IPS-18a (cell line): ENCODE measurements at regions not wholly inside any gene's neighbourhood (a gene's known extent, or its start where the extent isn't known, plus 50 kb on each side); places are given as distances from the start of the nearest gene placed in this dataset.

Experiments used
- H3K27ac ChIP-seq: one replicate; pipeline ENCODE4 v1.5.1; 2013; ENCODE audit warnings: low read length
- H3K27me3 ChIP-seq: one replicate; pipeline ENCODE4 v1.6.1; 2013; ENCODE audit warnings: mild to moderate bottlenecking, low read length; ENCODE audit not compliant: control insufficient read depth, insufficient read depth
- H3K36me3 ChIP-seq: one replicate; pipeline ENCODE4 v1.6.1; 2013; ENCODE audit warnings: low read depth, low read length; ENCODE audit not compliant: control insufficient read depth
- H3K4me1 ChIP-seq: one replicate; pipeline ENCODE4 v1.6.1; 2013; ENCODE audit warnings: low read depth, low read length; ENCODE audit not compliant: control insufficient read depth
- H3K4me3 ChIP-seq: one replicate; pipeline ENCODE4 v1.5.1; 2013; ENCODE audit warnings: low read length
- H3K9ac ChIP-seq: one replicate; pipeline ENCODE4 v1.6.1; 2013; ENCODE audit warnings: mild to moderate bottlenecking, low read length, moderate library complexity
- H3K9me3 ChIP-seq: one replicate; pipeline ENCODE4 v1.6.1; 2013; ENCODE audit warnings: low read depth, low read length; ENCODE audit not compliant: control insufficient read depth

- no peaks in the 10 kb centered on the region for H3K36me3 ChIP-seq
- no peak overlapping the region for H3K9ac ChIP-seq
- H3K27ac ChIP-seq = no peak overlapping the region
- no peaks in the 10 kb centered on the region for H3K4me1 ChIP-seq
- no peak overlapping the region for H3K4me3 ChIP-seq
- no peaks in the 10 kb centered on the region for H3K27me3 ChIP-seq
- H3K9me3 ChIP-seq = no peaks in the 10 kb centered on the region
Measured at GRCh38 chr1:56029319-56030003, 549.9 kb downstream of the PLPP3 start.

- no peak overlapping the region for H3K4me3 ChIP-seq
- no peaks in the 10 kb centered on the region for H3K36me3 ChIP-seq
- no peak overlapping the region for H3K27ac ChIP-seq
- H3K9ac ChIP-seq = no peak overlapping the region
- no peaks in the 10 kb centered on the region for H3K27me3 ChIP-seq
- no peaks in the 10 kb centered on the region for H3K4me1 ChIP-seq
- H3K9me3 ChIP-seq = no peaks in the 10 kb centered on the region
Measured at GRCh38 chr1:56028911-56029310, 550.5 kb downstream of the PLPP3 start.

GRCh38 chr1:56028244-56028643 lies 551.1 kb downstream of the PLPP3 start:
- Histone ChIP-seq H3K9me3 (no peaks in the 10 kb centered on the region), H3K4me3 (no peak overlapping the region), H3K4me1 (no peaks in the 10 kb centered on the region), H3K36me3 (no peaks in the 10 kb centered on the region), H3K9ac (no peak overlapping the region), H3K27ac (no peak overlapping the region), H3K27me3 (no peaks in the 10 kb centered on the region)

- no peak overlapping the region for H3K27ac ChIP-seq
- no peak overlapping the region for H3K9ac ChIP-seq
- H3K9me3 ChIP-seq = no peaks in the 10 kb centered on the region
- no peaks in the 10 kb centered on the region for H3K4me1 ChIP-seq
- no peaks in the 10 kb centered on the region for H3K36me3 ChIP-seq
- no peak overlapping the region for H3K4me3 ChIP-seq
- H3K27me3 ChIP-seq = no peaks in the 10 kb centered on the region
Measured at GRCh38 chr1:56025942-56026341, 553.4 kb downstream of the PLPP3 start.

GRCh38 chr1:56024155-56024554 lies 555.2 kb downstream of the PLPP3 start:
- no peaks in the 10 kb centered on the region for H3K27me3 ChIP-seq
- H3K36me3 ChIP-seq = no peaks in the 10 kb centered on the region
- no peak overlapping the region for H3K4me3 ChIP-seq
- H3K4me1 ChIP-seq = no peaks in the 10 kb centered on the region
- no peak overlapping the region for H3K27ac ChIP-seq
- no peaks in the 10 kb centered on the region for H3K9me3 ChIP-seq
- H3K9ac ChIP-seq = no peak overlapping the region

GRCh38 chr1:56019922-56020321 lies 559.4 kb downstream of the PLPP3 start:
- H3K9ac ChIP-seq = no peak overlapping the region
- no peaks in the 10 kb centered on the region for H3K36me3 ChIP-seq
- H3K4me1 ChIP-seq = no peaks in the 10 kb centered on the region
- no peaks in the 10 kb centered on the region for H3K9me3 ChIP-seq
- H3K27ac ChIP-seq = no peak overlapping the region
- no peak overlapping the region for H3K4me3 ChIP-seq
- no peaks in the 10 kb centered on the region for H3K27me3 ChIP-seq

- H3K4me3 ChIP-seq = no peak overlapping the region
- no peak overlapping the region for H3K9ac ChIP-seq
- H3K36me3 ChIP-seq = no peaks in the 10 kb centered on the region
- no peak overlapping the region for H3K27ac ChIP-seq
- H3K9me3 ChIP-seq = no peaks in the 10 kb centered on the region
- H3K27me3 ChIP-seq = no peaks in the 10 kb centered on the region
- H3K4me1 ChIP-seq = no peaks in the 10 kb centered on the region
Measured at GRCh38 chr1:56019472-56019871, 559.9 kb downstream of the PLPP3 start.

- H3K27ac ChIP-seq = no peak overlapping the region
- no peaks in the 10 kb centered on the region for H3K9me3 ChIP-seq
- no peak overlapping the region for H3K9ac ChIP-seq
- no peaks in the 10 kb centered on the region for H3K4me1 ChIP-seq
- no peaks in the 10 kb centered on the region for H3K27me3 ChIP-seq
- H3K36me3 ChIP-seq = no peaks in the 10 kb centered on the region
- H3K4me3 ChIP-seq = no peak overlapping the region
Measured at GRCh38 chr1:56017336-56017735, 562.0 kb downstream of the PLPP3 start.

GRCh38 chr1:56003846-56004245 lies 575.5 kb downstream of the PLPP3 start:
- H3K27me3 ChIP-seq = no peaks in the 10 kb centered on the region
- H3K4me1 ChIP-seq = no peaks in the 10 kb centered on the region
- no peak overlapping the region for H3K9ac ChIP-seq
- H3K4me3 ChIP-seq = no peak overlapping the region
- no peak overlapping the region for H3K27ac ChIP-seq
- H3K9me3 ChIP-seq = no peaks in the 10 kb centered on the region
- no peaks in the 10 kb centered on the region for H3K36me3 ChIP-seq

GRCh38 chr1:56002231-56002630 lies 577.1 kb downstream of the PLPP3 start:
- no peak overlapping the region for H3K4me3 ChIP-seq
- H3K9me3 ChIP-seq = no peaks in the 10 kb centered on the region
- H3K27me3 ChIP-seq = no peaks in the 10 kb centered on the region
- H3K36me3 ChIP-seq = no peaks in the 10 kb centered on the region
- no peak overlapping the region for H3K9ac ChIP-seq
- no peak overlapping the region for H3K27ac ChIP-seq
- no peaks in the 10 kb centered on the region for H3K4me1 ChIP-seq

GRCh38 chr1:56000424-56000823 lies 578.9 kb downstream of the PLPP3 start:
- H3K4me3 ChIP-seq = no peak overlapping the region
- H3K4me1 ChIP-seq = no peaks in the 10 kb centered on the region
- H3K9ac ChIP-seq = no peak overlapping the region
- H3K36me3 ChIP-seq = no peaks in the 10 kb centered on the region
- no peaks in the 10 kb centered on the region for H3K27me3 ChIP-seq
- H3K9me3 ChIP-seq = no peaks in the 10 kb centered on the region
- no peak overlapping the region for H3K27ac ChIP-seq

- Histone ChIP-seq H3K36me3 (no peaks in the 10 kb centered on the region), H3K27me3 (no peaks in the 10 kb centered on the region), H3K4me1 (no peaks in the 10 kb centered on the region), H3K27ac (no peak overlapping the region), H3K9me3 (no peaks in the 10 kb centered on the region), H3K9ac (no peak overlapping the region), H3K4me3 (no peak overlapping the region)
Measured at GRCh38 chr1:55997536-55997935, 581.8 kb downstream of the PLPP3 start.
